Peyer's patch (tissue), 4 donors: ENCODE measurements at regions not wholly inside any gene's neighbourhood (a gene's known extent, or its start where the extent isn't known, plus 50 kb on each side); places are given as distances from the start of the nearest gene placed in this dataset.
"Not testable (repeated sequence)": the region's sequence is repeated elsewhere in the genome, so short reads cannot be mapped to it uniquely, and the experiment has no call there.

Experiments
- CTCF ChIP-seq, 6 experiments: fragments of 450-650 bp in 4 of 6; fragments of 200-600 bp in 2 of 6; sonication (generic) in 1 of 6; IDR thresholded peaks; one replicate each; pipeline ENCODE4 v1.5.1; 2017 to 2019; ENCODE audit warnings: antibody characterized with exemption in 6 of 6, mild to moderate bottlenecking in 3 of 6, moderate library complexity in 1 of 6
- POLR2A ChIP-seq, 2 donors: fragments of 450-650 bp; IDR thresholded peaks; one replicate each; pipeline ENCODE4 v1.5.1; 2017; ENCODE audit warnings: antibody characterized with exemption in 2 of 2, mild to moderate bottlenecking in 2 of 2, moderate library complexity in 2 of 2

GRCh38 chr6:74255007-74255406, 559.0 kb downstream of the CD109 start:
- not testable (repeated sequence) for TF ChIP-seq POLR2A, CTCF (IDR thresholded peaks at IDR 0.05)
